NCI-H69 (cell line): ENCODE measurements at regions not wholly inside any gene's neighbourhood (a gene's known extent, or its start where the extent isn't known, plus 50 kb on each side); places are given as distances from the start of the nearest gene placed in this dataset.

Experiments
- DNase-seq: peaks from one replicate; lab custom pipeline; 2025; lab: John Stamatoyannopoulos, UW

DNA sequence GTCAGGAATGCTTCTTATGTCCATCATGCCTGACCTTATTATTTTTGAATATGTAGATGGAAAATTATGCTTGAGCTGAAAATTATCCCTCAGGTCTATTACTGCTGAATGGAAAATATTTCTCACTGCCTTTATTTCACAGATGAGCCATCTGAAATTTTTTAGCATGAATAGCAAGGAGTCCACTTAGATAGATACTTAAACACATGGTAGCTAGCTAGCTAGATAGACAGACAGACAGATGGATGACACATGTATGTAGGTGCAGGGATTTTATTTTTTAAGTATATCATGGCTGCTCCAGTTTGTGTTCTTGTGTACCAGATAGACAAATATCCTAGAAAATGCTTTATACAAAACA, 645.0 kb downstream of the MMUT start:
- no peak for DNase-seq

GRCh38 chr6:48817333-48818051, 645.6 kb downstream of the MMUT start:
- DNase-seq: peak; percentile 17

DNA sequence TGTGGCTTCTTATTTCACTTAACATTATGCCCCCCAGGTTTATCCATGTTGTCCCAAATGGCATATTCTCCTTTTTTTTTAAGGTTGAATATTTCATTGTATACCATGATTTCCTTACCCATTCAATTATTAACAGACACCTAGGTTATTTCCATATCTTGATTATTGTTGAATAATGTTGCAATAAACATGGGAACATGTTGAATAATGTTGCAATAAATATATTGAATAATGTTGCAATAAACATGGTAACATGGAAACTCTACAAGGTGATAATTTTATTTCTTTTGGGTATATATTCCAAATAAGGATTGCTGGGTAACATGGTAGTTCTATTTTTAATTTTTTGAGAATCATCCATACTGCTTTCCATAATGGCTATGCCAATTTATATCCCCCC, 648.1 kb downstream of the MMUT start:
- no peak for DNase-seq

DNA sequence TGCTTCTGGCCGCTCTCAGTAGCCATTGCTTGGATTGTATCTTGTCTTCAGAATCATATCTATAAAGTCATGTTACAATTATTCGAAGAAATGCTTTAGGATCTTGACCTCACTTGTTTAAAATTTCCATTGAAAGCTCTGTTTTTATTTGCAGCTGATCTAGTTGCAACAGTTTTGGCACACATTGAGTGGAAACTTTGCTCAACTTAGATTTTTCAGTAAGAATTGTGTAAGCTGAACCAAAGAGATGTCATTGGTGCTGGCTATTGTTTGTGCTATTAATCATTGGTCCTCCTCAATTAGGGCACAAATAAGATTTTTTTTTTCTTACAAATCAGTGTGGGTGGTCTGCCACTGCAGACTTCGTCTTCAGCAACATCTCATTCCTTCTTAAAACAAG, 649.2 kb downstream of the MMUT start:
- DNase-seq: no peak

DNA sequence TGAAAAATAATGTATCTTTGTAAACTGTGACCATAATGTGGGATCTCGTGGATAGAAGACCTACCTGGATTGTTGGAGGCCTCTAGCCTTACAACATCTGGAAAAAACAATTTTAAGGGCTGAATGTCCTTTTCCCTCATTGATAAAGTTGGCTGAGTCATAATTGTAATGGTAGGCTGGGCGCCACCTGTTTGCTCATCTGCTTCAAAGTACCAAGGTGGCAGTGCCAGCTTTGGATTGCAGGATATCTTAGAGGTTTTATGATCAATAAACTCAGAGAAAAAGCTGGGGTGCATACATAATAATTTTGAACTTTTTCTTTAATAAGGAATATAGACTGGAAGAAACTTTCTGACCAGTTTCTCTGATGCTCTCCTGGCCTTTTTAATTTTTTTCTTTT, 653.4 kb downstream of the MMUT start:
- DNase-seq: peak; percentile 10

GRCh38 chr6:48809245-48809644, 653.8 kb downstream of the MMUT start:
- DNase-seq: no peak

- no peak for DNase-seq
Observed at GRCh38 chr6:48798296-48798695, 664.8 kb downstream of the MMUT start.

DNA sequence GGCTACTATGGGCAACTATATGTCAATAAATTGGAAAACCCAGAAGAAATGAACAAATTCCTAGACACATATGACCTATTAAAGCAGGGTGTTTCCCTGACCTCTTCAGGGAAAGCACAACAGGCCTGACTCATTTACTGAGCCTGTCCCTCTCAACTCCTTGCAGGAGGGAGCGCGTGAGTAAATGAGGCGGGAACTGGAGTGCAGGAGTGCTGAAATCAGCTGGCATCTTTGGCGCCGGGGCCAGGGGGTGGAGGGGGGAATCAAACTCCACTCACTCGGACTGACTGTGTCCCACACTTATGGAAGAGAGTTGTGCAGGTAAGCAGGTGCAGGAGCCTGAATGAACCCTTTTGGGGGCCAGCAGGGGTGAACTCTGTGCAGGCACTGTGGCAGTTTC, 671.2 kb upstream of the PTCHD4 start:
- DNase-seq: peak; percentile 17

DNA sequence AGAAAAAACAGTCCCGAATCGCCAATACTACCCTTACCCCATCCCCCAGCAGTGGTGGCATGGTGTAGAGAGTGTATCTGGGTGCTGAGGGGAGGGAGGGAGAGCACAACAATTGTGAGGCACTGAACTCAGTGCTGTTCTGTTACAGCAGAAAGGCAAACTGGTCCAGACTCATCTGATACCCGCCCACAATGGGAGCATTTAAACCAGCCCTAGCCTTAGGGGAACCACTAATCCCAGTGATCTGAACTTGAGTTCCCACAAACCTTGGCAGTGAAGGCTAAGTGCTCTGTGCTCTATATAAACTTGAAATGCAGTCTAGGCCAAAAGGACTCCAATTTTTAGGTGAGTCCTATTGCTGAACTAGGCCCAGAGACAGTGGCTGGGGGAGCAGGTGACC, 666.4 kb upstream of the PTCHD4 start:
- no peak for DNase-seq

DNA sequence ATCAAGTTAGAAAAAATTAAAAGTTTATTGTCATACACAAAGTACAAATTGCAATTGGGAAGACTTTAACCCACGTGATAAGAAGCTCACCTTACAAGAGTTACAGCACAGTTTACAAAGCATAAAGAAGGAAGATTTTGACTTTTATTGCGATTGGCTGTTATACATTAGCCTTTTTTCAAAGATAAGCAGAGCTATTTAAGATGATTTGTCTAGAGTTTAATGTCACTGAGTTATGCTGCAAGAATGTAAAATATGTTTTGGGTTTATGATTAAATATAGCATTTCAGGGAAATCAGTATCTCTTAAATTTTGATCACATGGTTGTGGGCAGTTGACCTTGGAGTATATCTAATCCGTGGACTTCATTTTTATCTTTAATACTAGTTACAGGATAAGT, 664.2 kb upstream of the PTCHD4 start:
- no peak for DNase-seq

DNA sequence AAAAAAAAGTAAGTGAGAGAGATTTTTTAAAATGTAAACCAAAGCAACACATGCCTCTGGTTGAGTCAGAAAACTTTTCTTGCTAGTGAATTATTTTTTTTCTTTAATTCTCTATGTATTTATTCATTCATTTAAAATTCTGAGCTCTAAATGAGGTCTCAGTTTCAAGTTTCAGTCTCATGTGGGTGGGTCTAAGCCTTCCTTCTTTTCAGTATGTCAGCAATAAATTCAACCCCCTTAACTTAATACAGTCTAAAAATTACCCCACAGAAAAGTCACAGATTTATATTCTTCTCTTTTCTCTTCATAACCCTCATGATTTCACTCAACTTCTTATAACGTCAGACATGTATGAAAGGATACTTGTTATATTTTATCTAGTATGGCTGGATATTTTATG, 663.3 kb upstream of the PTCHD4 start:
- no peak for DNase-seq

GRCh38 chr6:48766349-48766748, 655.4 kb upstream of the PTCHD4 start:
- DNase-seq: peak; percentile 32

DNA sequence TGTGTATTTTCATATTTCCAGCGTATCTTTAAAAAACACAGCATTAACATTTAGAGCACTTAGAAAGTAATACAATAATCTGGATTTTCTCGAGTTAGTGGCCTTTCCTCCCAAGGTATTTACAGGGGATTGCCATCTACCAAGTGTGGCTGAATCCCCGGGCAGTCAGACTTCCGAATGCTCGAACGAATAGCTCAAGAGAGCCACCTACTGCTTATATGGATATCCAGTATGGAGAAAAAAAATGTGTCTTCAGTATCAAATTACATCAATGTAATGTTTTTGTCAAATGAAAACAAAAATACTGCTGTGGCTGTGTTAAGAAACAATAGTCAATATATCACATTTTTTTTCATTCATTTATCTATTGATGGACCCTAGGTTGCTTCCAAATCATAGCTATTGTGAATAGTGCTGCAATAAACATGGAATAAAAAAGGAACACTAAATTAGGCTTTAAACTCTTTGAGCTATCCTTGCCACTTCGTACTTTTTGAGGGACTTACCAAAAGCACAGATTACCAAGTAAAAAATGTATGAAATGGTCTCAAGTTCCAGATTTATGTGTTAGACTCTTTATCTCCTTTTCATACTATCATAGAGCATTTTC, 654.5 kb upstream of the PTCHD4 start:
- peak; percentile 89 for DNase-seq

DNA sequence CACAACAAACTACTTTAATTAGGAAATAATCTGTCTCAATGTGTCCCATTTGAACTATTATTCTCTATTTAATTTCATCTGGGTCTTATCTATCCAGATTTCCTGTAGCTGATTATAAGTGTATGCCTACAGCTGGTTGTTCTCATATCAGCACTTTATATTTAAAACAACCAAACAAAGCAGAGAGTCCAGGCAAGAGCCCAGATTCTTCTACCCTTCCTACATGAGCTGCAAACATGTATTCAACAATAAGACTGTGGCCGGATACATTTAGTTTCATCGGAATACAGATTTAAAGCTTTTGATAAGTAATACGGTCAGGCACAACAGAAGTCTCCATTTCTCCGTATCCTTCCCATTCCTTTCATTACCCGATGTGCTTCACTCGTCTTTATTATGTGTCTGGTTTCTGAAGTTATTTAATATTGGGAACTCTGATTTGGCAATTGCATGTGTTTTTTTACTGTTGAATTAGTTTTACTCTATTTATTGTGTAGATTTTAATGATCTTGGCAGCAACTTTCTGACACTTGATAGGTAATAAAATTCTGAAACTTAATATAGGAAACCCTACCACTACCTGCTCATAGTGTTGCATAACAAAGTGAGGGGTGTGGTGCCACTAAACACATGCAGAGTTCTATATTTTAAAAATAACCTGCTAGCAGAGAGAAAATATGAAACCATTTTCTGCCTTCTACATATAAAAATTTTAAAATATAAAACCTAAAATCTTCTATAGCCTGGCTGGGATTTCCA, 653.5 kb upstream of the PTCHD4 start:
- DNase-seq: peak; percentile 15

- DNase-seq: no peak
Observed at GRCh38 chr6:48757661-48758060, 646.7 kb upstream of the PTCHD4 start.

- no peak for DNase-seq
Observed at GRCh38 chr6:48755315-48755714, 644.3 kb upstream of the PTCHD4 start.

GRCh38 chr6:48754641-48755040, 643.6 kb upstream of the PTCHD4 start:
- no peak for DNase-seq

GRCh38 chr6:48750861-48751260, 639.9 kb upstream of the PTCHD4 start:
- DNase-seq: no peak

DNA sequence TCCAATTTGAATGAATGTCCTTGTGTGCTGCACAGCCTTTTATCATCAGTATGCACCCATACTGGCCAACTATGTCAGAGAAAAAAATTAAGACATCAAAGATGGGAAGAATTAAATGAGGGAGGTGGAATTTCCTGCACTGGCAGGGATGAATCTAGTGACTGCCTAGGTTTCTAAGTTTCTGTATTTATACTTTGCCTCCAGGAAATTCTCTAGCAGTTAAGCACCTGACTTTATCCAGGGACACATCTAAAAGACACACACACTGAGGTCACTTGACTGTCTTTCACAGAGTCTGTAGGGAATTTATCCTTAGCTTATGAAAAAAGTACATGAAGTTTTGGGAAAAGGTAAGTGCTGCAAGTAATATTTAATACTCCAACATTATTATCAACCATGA, 636.5 kb upstream of the PTCHD4 start:
- no peak for DNase-seq

GRCh38 chr6:48747040-48747439, 636.0 kb upstream of the PTCHD4 start:
- DNase-seq: no peak

GRCh38 chr6:48744948-48745347, 634.0 kb upstream of the PTCHD4 start:
- no peak for DNase-seq

DNA sequence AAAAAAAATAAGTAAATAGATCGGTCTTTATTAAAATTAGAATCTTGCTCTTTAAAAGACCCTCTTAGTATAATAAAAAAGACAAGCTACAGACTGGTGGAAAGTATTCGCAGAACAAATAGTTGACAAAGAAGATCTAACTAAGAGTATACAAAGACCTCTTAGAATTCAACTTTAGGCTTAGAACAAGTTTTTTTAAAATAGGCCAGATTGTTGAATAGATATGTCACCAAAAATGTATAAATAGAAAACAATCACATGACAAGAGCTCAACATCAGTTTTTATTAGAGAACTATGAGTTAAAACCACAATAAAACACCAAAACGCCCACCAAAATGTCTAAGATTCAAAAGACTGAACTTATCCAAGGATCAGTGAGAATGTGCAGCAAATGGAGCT, 632.7 kb upstream of the PTCHD4 start:
- DNase-seq: no peak

DNA sequence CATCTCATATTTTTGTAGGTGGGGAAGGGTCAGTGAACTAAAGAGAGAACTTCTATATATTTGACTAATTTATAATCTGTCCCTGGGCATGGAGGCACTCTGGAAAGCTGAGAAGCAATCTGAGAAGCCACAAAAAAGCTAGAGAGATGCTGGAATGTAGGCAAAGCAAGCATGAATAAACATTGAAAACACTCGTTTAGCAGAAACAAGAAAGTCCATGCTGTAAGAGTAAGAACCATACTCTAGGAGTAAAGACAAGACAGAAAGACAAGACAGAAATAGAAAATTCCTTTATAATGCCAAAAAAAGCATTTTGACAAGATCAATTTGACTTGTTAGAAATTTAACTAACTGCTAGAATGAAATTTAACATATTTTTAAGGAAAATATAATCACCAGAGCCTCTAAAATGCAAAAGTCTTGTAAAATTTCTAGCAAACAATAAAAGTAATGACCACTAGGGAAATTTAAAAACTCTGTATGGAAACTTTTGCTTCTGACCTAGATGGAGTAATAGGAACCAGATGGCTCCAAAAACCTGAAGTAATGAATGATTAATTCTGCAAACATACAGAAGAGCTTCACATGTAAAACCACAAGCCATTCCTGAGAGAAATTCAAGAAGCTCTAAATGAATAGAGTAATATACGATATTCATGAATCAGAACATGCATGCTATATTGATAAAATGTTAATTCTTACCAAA, 625.7 kb upstream of the PTCHD4 start:
- DNase-seq: no peak
